Neural progenitor cell (in vitro differentiated cells): ENCODE measurements at regions not wholly inside any gene's neighbourhood (a gene's known extent, or its start where the extent isn't known, plus 50 kb on each side); places are given as distances from the start of the nearest gene placed in this dataset.
"Not testable (repeated sequence)": the region's sequence is repeated elsewhere in the genome, so short reads cannot be mapped to it uniquely, and the experiment has no call there.

Source experiments
- DNase-seq: peaks from one replicate; pipeline ENCODE4 v3.0.0-alpha.2; 2016; ENCODE audit warnings: low spot score
- H2AFZ ChIP-seq: fragments of 200-600 bp; sonication (generic); replicated peaks from 2 replicates; pipeline ENCODE4 v1.6.1; 2016; ENCODE audit warnings: antibody characterized with exemption
- H3F3A ChIP-seq: fragments of 200-600 bp; sonication (generic); 2 replicates; pipeline ENCODE4 v1.6.1; 2016; ENCODE audit warnings: antibody characterized with exemption, low read depth
- H3K27ac ChIP-seq: fragments of 200-600 bp; sonication (generic); 2 replicates; pipeline ENCODE4 v1.5.1; 2016; ENCODE audit warnings: mild to moderate bottlenecking
- H3K27me3 ChIP-seq: fragments of 200-600 bp; sonication (generic); 2 replicates; pipeline ENCODE4 v1.6.1; 2016; ENCODE audit warnings: mild to moderate bottlenecking, moderate library complexity
- H3K36me3 ChIP-seq: fragments of 200-600 bp; sonication (generic); 2 replicates; pipeline ENCODE4 v1.5.1; 2016
- H3K4me1 ChIP-seq: fragments of 200-600 bp; sonication (generic); 2 replicates; pipeline ENCODE4 v1.6.1; 2016; ENCODE audit warnings: mixed run types
- H3K4me2 ChIP-seq: fragments of 200-600 bp; sonication (generic); 2 replicates; pipeline ENCODE4 v1.6.1; 2016
- H3K4me3 ChIP-seq: fragments of 200-600 bp; sonication (generic); 2 replicates; pipeline ENCODE4 v1.5.1; 2016
- H3K79me2 ChIP-seq: fragments of 200-600 bp; sonication (generic); 2 replicates; pipeline ENCODE4 v1.6.1; 2016; ENCODE audit warnings: low read depth
- H3K9ac ChIP-seq: fragments of 200-600 bp; sonication (generic); 2 replicates; pipeline ENCODE4 v1.6.1; 2016
- H3K9me3 ChIP-seq: fragments of 200-600 bp; sonication (generic); 2 replicates; pipeline ENCODE4 v1.5.1; 2016; ENCODE audit warnings: low read depth
- H4K20me1 ChIP-seq: fragments of 200-600 bp; sonication (generic); 2 replicates; pipeline ENCODE4 v1.6.1; 2016; ENCODE audit warnings: low read depth
- H3K27ac Mint-ChIP-seq: 3 replicates; pipeline ENCODE4 v1.8.0; 2021; ENCODE audit warnings: mixed read lengths
- H3K27me3 Mint-ChIP-seq: 2 replicates; pipeline ENCODE4 v1.8.0; 2022; ENCODE audit warnings: low read depth, mild to moderate bottlenecking, inconsistent platforms, moderate library complexity, mixed read lengths; ENCODE audit not compliant: insufficient read depth
- H3K36me3 Mint-ChIP-seq: 3 replicates; pipeline ENCODE4 v1.8.0; 2021; ENCODE audit warnings: mixed read lengths
- H3K4me1 Mint-ChIP-seq: 3 replicates; pipeline ENCODE4 v1.8.0; 2021; ENCODE audit warnings: mixed read lengths
- H3K4me3 Mint-ChIP-seq: 3 replicates; pipeline ENCODE4 v1.8.0; 2021; ENCODE audit warnings: mild to moderate bottlenecking, moderate library complexity, mixed read lengths
- H3K9me3 Mint-ChIP-seq: 3 replicates; pipeline ENCODE4 v1.8.0; 2020; ENCODE audit warnings: mixed read lengths
- CTCF ChIP-seq: fragments of 200-600 bp; sonication (generic); IDR thresholded peaks from 2 replicates; pipeline ENCODE4 v1.5.1; 2017; ENCODE audit warnings: antibody characterized with exemption, mild to moderate bottlenecking
- EZH2 ChIP-seq: fragments of 200-600 bp; sonication (generic); IDR thresholded peaks from 2 replicates; pipeline ENCODE4 v1.6.1; 2017; ENCODE audit warnings: antibody characterized with exemption, mild to moderate bottlenecking, moderate library complexity
- EZH2phosphoT487 ChIP-seq: fragments of 200-600 bp; sonication (generic); IDR thresholded peaks from 2 replicates; pipeline ENCODE4 v1.6.1; 2017; ENCODE audit warnings: antibody characterized with exemption

- peak overlapping the region; percentile 0 for H3K4me3 Mint-ChIP-seq
- TF ChIP-seq CTCF = no peak
- TF ChIP-seq EZH2phosphoT487 = no peak
- no peak for TF ChIP-seq EZH2
Measured at GRCh38 chr6:79810871-79811270, 136.5 kb downstream of the ELOVL4 start.

GRCh38 chr6:79810185-79810705, 137.1 kb downstream of the ELOVL4 start:
- H3K4me1 Mint-ChIP-seq = peaks cover 53% of the 10 kb centered on the region
- no peaks in the 10 kb centered on the region for H3K9me3 ChIP-seq
- H3K4me2 ChIP-seq = peak overlapping the region; percentile 72
- no peak overlapping the region for H2AFZ ChIP-seq
- peaks cover 2% of the 10 kb centered on the region for H3K27me3 Mint-ChIP-seq
- H4K20me1 ChIP-seq = no peaks in the 10 kb centered on the region
- H3K4me3 ChIP-seq = peak overlapping the region; percentile 34
- H3K9ac ChIP-seq = no peak overlapping the region
- no peaks in the 10 kb centered on the region for H3K36me3 ChIP-seq
- peak; percentile 10 for TF ChIP-seq CTCF
- peak; percentile 90 for TF ChIP-seq EZH2phosphoT487
- peak; percentile 34 for TF ChIP-seq EZH2
- H3K4me3 Mint-ChIP-seq = peak overlapping the region; percentile 38
- no peaks in the 10 kb centered on the region for H3K79me2 ChIP-seq
- H3K4me1 ChIP-seq = peaks cover 59% of the 10 kb centered on the region
- H3F3A ChIP-seq = peaks cover 47% of the 10 kb centered on the region
- H3K27me3 ChIP-seq = no peaks in the 10 kb centered on the region
- peaks cover 5% of the 10 kb centered on the region for H3K9me3 Mint-ChIP-seq
- H3K27ac ChIP-seq = peak overlapping the region; percentile 97
- peak; percentile 92 for DNase-seq
- H3K36me3 Mint-ChIP-seq = no peaks in the 10 kb centered on the region
- H3K27ac Mint-ChIP-seq = peak overlapping the region; percentile 79

More at GRCh38 chr6:79810871-79811270, 136.5 kb downstream of the ELOVL4 start:
- H3K79me2 ChIP-seq = no peaks in the 10 kb centered on the region
- peaks cover 53% of the 10 kb centered on the region for H3K4me1 Mint-ChIP-seq
- H4K20me1 ChIP-seq = no peaks in the 10 kb centered on the region
- H3K27ac ChIP-seq = peak overlapping the region; percentile 97
- no peak overlapping the region for H3K27ac Mint-ChIP-seq
- H2AFZ ChIP-seq = no peak overlapping the region
- peaks cover 59% of the 10 kb centered on the region for H3K4me1 ChIP-seq
- H3K4me2 ChIP-seq = peak overlapping the region; percentile 72
- H3F3A ChIP-seq = peaks cover 47% of the 10 kb centered on the region
- H3K9me3 ChIP-seq = no peaks in the 10 kb centered on the region
- DNase-seq = peak; percentile 60
- peak overlapping the region; percentile 34 for H3K4me3 ChIP-seq
- peaks cover 2% of the 10 kb centered on the region for H3K27me3 Mint-ChIP-seq
- no peaks in the 10 kb centered on the region for H3K36me3 ChIP-seq
- H3K27me3 ChIP-seq = no peaks in the 10 kb centered on the region
- no peak overlapping the region for H3K9ac ChIP-seq
- no peaks in the 10 kb centered on the region for H3K36me3 Mint-ChIP-seq
- H3K9me3 Mint-ChIP-seq = peaks cover 5% of the 10 kb centered on the region

GRCh38 chr6:79808921-79809320, 138.4 kb downstream of the ELOVL4 start:
- Histone ChIP-seq H3K4me2 (peak overlapping the region; percentile 72), H3K9me3 (no peaks in the 10 kb centered on the region), H3K36me3 (no peaks in the 10 kb centered on the region), H3K27me3 (no peaks in the 10 kb centered on the region), H4K20me1 (no peaks in the 10 kb centered on the region), H3K27ac (peak overlapping the region; percentile 97), H3K4me1 (peaks cover 67% of the 10 kb centered on the region), H3F3A (peaks cover 40% of the 10 kb centered on the region), H3K79me2 (no peaks in the 10 kb centered on the region), H3K4me3 (no peak overlapping the region), H3K9ac (no peak overlapping the region), H2AFZ (peak overlapping the region; percentile 7)
- no peak for TF ChIP-seq CTCF
- no peak for TF ChIP-seq EZH2
- no peak for TF ChIP-seq EZH2phosphoT487
- Mint-ChIP-seq H3K4me3 (no peak overlapping the region), H3K27ac (no peak overlapping the region), H3K27me3 (peaks cover 2% of the 10 kb centered on the region), H3K4me1 (peaks cover 61% of the 10 kb centered on the region), H3K36me3 (no peaks in the 10 kb centered on the region), H3K9me3 (peaks cover 5% of the 10 kb centered on the region)
- DNase-seq = no peak

- H3K4me3 Mint-ChIP-seq, H3K79me2 ChIP-seq, H3K4me3 ChIP-seq, H3K9me3 Mint-ChIP-seq, H3K27ac Mint-ChIP-seq, H3K27me3 ChIP-seq, H3K4me2 ChIP-seq, H3K27me3 Mint-ChIP-seq, H3K36me3 Mint-ChIP-seq, H3K9me3 ChIP-seq, H2AFZ ChIP-seq, H3K9ac ChIP-seq, DNase-seq, H3K27ac ChIP-seq, H4K20me1 ChIP-seq, H3K36me3 ChIP-seq: not testable (repeated sequence)
- Histone ChIP-seq H3F3A (peaks cover 40% of the 10 kb centered on the region), H3K4me1 (peaks cover 66% of the 10 kb centered on the region)
- H3K4me1 Mint-ChIP-seq = peaks cover 66% of the 10 kb centered on the region
Measured at GRCh38 chr6:79806661-79807060, 140.7 kb downstream of the ELOVL4 start.
